IMR-90 (cell line): ENCODE measurements at regions not wholly inside any gene's neighbourhood (a gene's known extent, or its start where the extent isn't known, plus 50 kb on each side); places are given as distances from the start of the nearest gene placed in this dataset.

Experiments used
- ATAC-seq: fragments of 200-7000 bp; cut with Tn5 transposase; 2 replicates; pipeline ENCODE4 v1.9.1; 2020; ENCODE audit warnings: low read depth, mild to moderate bottlenecking, moderate library complexity
- BruUV-seq: library from RNA; stranded (reverse); fragments of 400-500 nt; replicated peaks from 2 replicates; lab custom pipeline; 2021; lab: Mats Ljungman, UMichigan
- CTCF ChIA-PET: fragments of 300-600 bp; formaldehyde crosslinking; extraction: SDS; loops from one replicate; lab custom pipeline; 2021; ENCODE audit warnings: antibody characterized with exemption; lab: Yijun Ruan, JAX
- POLR2A ChIA-PET: fragments of 300-600 bp; sonication (Branson Sonifier 250); formaldehyde crosslinking; loops from one replicate; lab custom pipeline; 2022; ENCODE audit warnings: antibody characterized with exemption; ENCODE audit not compliant: unreplicated experiment; lab: Charles Lee
- DNase-seq: peaks from one replicate; pipeline ENCODE4 v3.0.0; 2013
- H2AFZ ChIP-seq: replicated peaks from 2 replicates; pipeline ENCODE3; 2013; ENCODE audit warnings: low read length, mild to moderate bottlenecking; ENCODE audit not compliant: poor library complexity
- H2AK5ac ChIP-seq: 2 replicates; pipeline ENCODE4 v1.6.1; 2013; ENCODE audit warnings: low read depth, low read length, inconsistent platforms
- H2AK9ac ChIP-seq: replicated peaks from 2 replicates; pipeline ENCODE3; 2013; ENCODE audit warnings: mild to moderate bottlenecking, low read depth, low read length, moderate library complexity; ENCODE audit not compliant: poor library complexity
- H2BK120ac ChIP-seq: 2 replicates; pipeline ENCODE4 v1.6.1; 2013; ENCODE audit warnings: low read depth, low read length, inconsistent platforms
- H2BK15ac ChIP-seq: 3 replicates; pipeline ENCODE4 v1.6.1; 2013; ENCODE audit warnings: low read depth, low read length, inconsistent platforms
- H2BK20ac ChIP-seq: 2 replicates; pipeline ENCODE4 v1.6.1; 2013; ENCODE audit warnings: low read depth, mild to moderate bottlenecking, inconsistent platforms, low read length, moderate library complexity
- H2BK5ac ChIP-seq: 2 replicates; pipeline ENCODE4 v1.6.1; 2013; ENCODE audit warnings: mild to moderate bottlenecking, low read depth, low read length, inconsistent platforms; ENCODE audit not compliant: poor library complexity, severe bottlenecking
- H3K14ac ChIP-seq: replicated peaks from 2 replicates; pipeline ENCODE4 v1.6.1; 2013; ENCODE audit warnings: low read depth, low read length, inconsistent platforms
- H3K18ac ChIP-seq: 2 replicates; pipeline ENCODE4 v1.6.1; 2013; ENCODE audit warnings: low read depth, low read length, control low read depth
- H3K23ac ChIP-seq: 2 replicates; pipeline ENCODE4 v1.6.1; 2013; ENCODE audit warnings: low read depth, low read length, inconsistent platforms
- H3K27ac ChIP-seq: 2 replicates; pipeline ENCODE4 v1.5.1; 2013; ENCODE audit warnings: mild to moderate bottlenecking, control low read depth, low read length; ENCODE audit not compliant: insufficient read depth
- H3K27me3 ChIP-seq: 2 replicates; pipeline ENCODE4 v1.6.1; 2013; ENCODE audit warnings: low read length; ENCODE audit not compliant: control insufficient read depth, insufficient read depth
- H3K36me3 ChIP-seq: 2 replicates; pipeline ENCODE4 v1.6.1; 2013; ENCODE audit warnings: low read length, mixed read lengths; ENCODE audit not compliant: control insufficient read depth, insufficient read depth
- H3K4ac ChIP-seq: 2 replicates; pipeline ENCODE4 v1.6.1; 2013; ENCODE audit warnings: low read depth, low read length, inconsistent platforms
- H3K4me1 ChIP-seq: 2 replicates; pipeline ENCODE4 v1.6.1; 2013; ENCODE audit warnings: low read length, mixed read lengths; ENCODE audit not compliant: control insufficient read depth, insufficient read depth
- H3K4me2 ChIP-seq: 2 replicates; pipeline ENCODE4 v1.6.1; 2013; ENCODE audit warnings: low read depth, mild to moderate bottlenecking, control low read depth, low read length, moderate library complexity
- H3K4me3 ChIP-seq: 2 replicates; pipeline ENCODE4 v1.5.1; 2013; ENCODE audit warnings: low read depth, mild to moderate bottlenecking, control low read depth, low read length, moderate library complexity; ENCODE audit not compliant: insufficient read depth
- H3K56ac ChIP-seq: 2 replicates; pipeline ENCODE4 v1.6.1; 2013; ENCODE audit warnings: low read length, inconsistent platforms; ENCODE audit not compliant: insufficient read depth; ENCODE audit errors: extremely low read depth
- H3K79me1 ChIP-seq, 2 experiments: 2 replicates each; pipeline ENCODE4 v1.6.1; 2013; ENCODE audit warnings: low read length in 2 of 2, inconsistent platforms in 1 of 2, low read depth in 1 of 2
- H3K9ac ChIP-seq: 2 replicates; pipeline ENCODE4 v1.6.1; 2013; ENCODE audit warnings: low read depth, low read length, control low read depth
- H3K9me1 ChIP-seq: 2 replicates; pipeline ENCODE4 v1.6.1; 2013; ENCODE audit warnings: low read length, inconsistent platforms; ENCODE audit not compliant: insufficient read depth
- H3K9me3 ChIP-seq: 2 replicates; pipeline ENCODE4 v1.6.1; 2013; ENCODE audit warnings: low read length; ENCODE audit not compliant: control insufficient read depth, insufficient read depth
- H4K20me1 ChIP-seq: 2 replicates; pipeline ENCODE4 v1.6.1; 2013; ENCODE audit warnings: low read length, inconsistent platforms; ENCODE audit not compliant: insufficient read depth
- H4K5ac ChIP-seq: 2 replicates; pipeline ENCODE4 v1.6.1; 2013; ENCODE audit warnings: mild to moderate bottlenecking, low read depth, low read length, control low read depth
- H4K8ac ChIP-seq, 2 experiments: 2 replicates each; pipeline ENCODE4 v1.6.1; 2013; ENCODE audit warnings: low read depth in 2 of 2, low read length in 2 of 2, control low read depth in 1 of 2, inconsistent platforms in 1 of 2
- H4K91ac ChIP-seq: 2 replicates; pipeline ENCODE4 v1.6.1; 2013; ENCODE audit warnings: low read depth, low read length, inconsistent platforms; ENCODE audit not compliant: insufficient read depth
- BHLHE40 ChIP-seq: fragments of 150-350 bp; IDR thresholded peaks from 2 replicates; pipeline ENCODE4 v1.6.1; 2016; ENCODE audit warnings: mild to moderate bottlenecking, low read depth, low read length
- CEBPB ChIP-seq: IDR thresholded peaks from 2 replicates; pipeline ENCODE4 v1.6.1; 2012; ENCODE audit warnings: low read depth, low read length, improper control_type of control experiment
- CTCF ChIP-seq: conservative IDR thresholded peaks from 2 replicates; pipeline ENCODE4 v1.5.1; 2012; ENCODE audit warnings: mild to moderate bottlenecking, low read depth, low read length, improper control_type of control experiment
- MAZ ChIP-seq: IDR thresholded peaks from 2 replicates; pipeline ENCODE4 v1.6.1; 2012; ENCODE audit warnings: low read depth, mild to moderate bottlenecking, low read length, improper control_type of control experiment, moderate library complexity, borderline replicate concordance
- MXI1 ChIP-seq: IDR thresholded peaks from 2 replicates; pipeline ENCODE4 v1.6.1; 2012; ENCODE audit warnings: low read depth, mild to moderate bottlenecking, low read length, moderate library complexity, borderline replicate concordance
- NFE2L2 ChIP-seq: fragments of 150-350 bp; IDR thresholded peaks from 2 replicates; pipeline ENCODE4 v1.6.1; 2016; ENCODE audit warnings: low read depth, mild to moderate bottlenecking, low read length
- POLR2A ChIP-seq: IDR thresholded peaks from 2 replicates; pipeline ENCODE4 v1.6.1; 2012; ENCODE audit warnings: mild to moderate bottlenecking, low read depth, low read length
- RAD21 ChIP-seq: IDR thresholded peaks from 2 replicates; pipeline ENCODE4 v1.6.1; 2012; ENCODE audit warnings: low read length, improper control_type of control experiment
- RCOR1 ChIP-seq: IDR thresholded peaks from 2 replicates; pipeline ENCODE4 v1.6.1; 2012; ENCODE audit warnings: mild to moderate bottlenecking, low read length, improper control_type of control experiment; ENCODE audit not compliant: insufficient replicate concordance
- RFX5 ChIP-seq: IDR thresholded peaks from 2 replicates; pipeline ENCODE4 v1.8.0; 2012; ENCODE audit warnings: low read depth, mild to moderate bottlenecking, low read length, moderate library complexity
- SMC3 ChIP-seq: fragments of 150-350 bp; IDR thresholded peaks from 2 replicates; pipeline ENCODE4 v1.6.1; 2016; ENCODE audit warnings: low read depth, mild to moderate bottlenecking, antibody characterized with exemption, low read length, moderate library complexity
- USF2 ChIP-seq: fragments of 150-350 bp; IDR thresholded peaks from 2 replicates; pipeline ENCODE4 v1.6.1; 2017; ENCODE audit warnings: mild to moderate bottlenecking, antibody characterized with exemption, low read length, low read depth
- WGBS, 2 experiments: methylation state at CpG; one replicate each; pipeline versions ENCODE4 v1.1.5 to v1.1.7; 2013; ENCODE audit warnings: missing lambda C conversion rate in 2 of 2; ENCODE audit not compliant: insufficient read length in 1 of 2; ENCODE audit errors: extremely low coverage in 2 of 2; 5-methylcytosine and 5-hydroxymethylcytosine counted together
- dilution Hi-C: fragments of 300-500 bp; cut with HindIII; formaldehyde crosslinking; loops from one replicate; pipeline ENCODE4 v1.14.3; 2018; ENCODE audit warnings: low sequenced_read_pairs; ENCODE audit not compliant: unreplicated experiment
- in situ Hi-C: fragments of 300-500 bp; cut with MboI; formaldehyde crosslinking; loops from 3 replicates; pipeline ENCODE4 v1.14.3; 2019; ENCODE audit warnings: low sequenced_read_pairs, inconsistent platforms, mixed read lengths
- intact Hi-C: fragments of 100-400 bp; cut with micrococcal nuclease; formaldehyde crosslinking; loops from 2 replicates; pipeline ENCODE4 v1.10.0; 2022

- ChIA-PET CTCF (no interaction called here), POLR2A (no interaction called here)
- no peaks in the 10 kb centered on the region for H3K36me3 ChIP-seq
- H3K4ac ChIP-seq, result no peak overlapping the region
- H2AK9ac ChIP-seq, result no peak overlapping the region
- H3K27me3 ChIP-seq, result no peaks in the 10 kb centered on the region
- no peak for TF ChIP-seq MXI1
- no peak for TF ChIP-seq NFE2L2
- no peak for TF ChIP-seq POLR2A
- TF ChIP-seq CTCF, result no peak
- TF ChIP-seq RCOR1, result no peak
- TF ChIP-seq SMC3, result no peak
- TF ChIP-seq USF2, result no peak
- TF ChIP-seq MAZ, result no peak
- TF ChIP-seq RFX5, result no peak
- no peak for TF ChIP-seq RAD21
- no peak for TF ChIP-seq BHLHE40
- TF ChIP-seq CEBPB, result no peak
- H3K27ac ChIP-seq, result no peak overlapping the region
- H3K23ac ChIP-seq, result no peak overlapping the region
- no peak overlapping the region for H3K4me2 ChIP-seq
- no peak overlapping the region for H2BK15ac ChIP-seq
- H3K18ac ChIP-seq, result no peak overlapping the region
- H3K79me1 ChIP-seq, result no peaks in the 10 kb centered on the region
- H3K14ac ChIP-seq, result no peak overlapping the region
- H3K9ac ChIP-seq, result no peak overlapping the region
- H3K9me3 ChIP-seq, result no peaks in the 10 kb centered on the region
- no peaks in the 10 kb centered on the region for H4K20me1 ChIP-seq
- H2BK5ac ChIP-seq, result no peak overlapping the region
- in situ Hi-C loops, result loop anchor here (25.0 kb wide), 1 partner anchor 1839 kb away; no protein-coding TSS in a partner anchor
- DNase-seq (no peak), ATAC-seq (no peak)
- BruUV-seq, result no TSS peak
- intact Hi-C loops, result no loop called here
- H4K91ac ChIP-seq, result no peak overlapping the region
- H2AK5ac ChIP-seq, result no peak overlapping the region
- H3K4me3 ChIP-seq, result no peak overlapping the region
- H3K56ac ChIP-seq, result no peak overlapping the region
- H4K5ac ChIP-seq, result no peak overlapping the region
- no peak overlapping the region for H2AFZ ChIP-seq
- no peak overlapping the region for H4K8ac ChIP-seq
- WGBS, 2 experiments, result 100% methylated on average over 1 of the region's 2 CpGs; no CpG with 5 or more reads in 1 of the 2 experiments
- H2BK120ac ChIP-seq, result no peak overlapping the region
- H2BK20ac ChIP-seq, result no peak overlapping the region
- H3K9me1 ChIP-seq, result no peaks in the 10 kb centered on the region
- peaks cover 2% of the 10 kb centered on the region; the same call in 1 of the 2 replicates for H3K4me1 ChIP-seq
- dilution Hi-C loops, result no loop called here
Measured at GRCh38 chr2:220123751-220124150, 496.3 kb downstream of the SLC4A3 start.
